IMR-90 (cell line): ENCODE measurements at regions not wholly inside any gene's neighbourhood (a gene's known extent, or its start where the extent isn't known, plus 50 kb on each side); places are given as distances from the start of the nearest gene placed in this dataset.

Experiments
- ATAC-seq: fragments of 200-7000 bp; cut with Tn5 transposase; 2 replicates; pipeline ENCODE4 v1.9.1; 2020; ENCODE audit warnings: low read depth, mild to moderate bottlenecking, moderate library complexity
- BruUV-seq: library from RNA; stranded (reverse); fragments of 400-500 nt; replicated peaks from 2 replicates; lab custom pipeline; 2021; lab: Mats Ljungman, UMichigan
- CTCF ChIA-PET: fragments of 300-600 bp; formaldehyde crosslinking; extraction: SDS; loops from one replicate; lab custom pipeline; 2021; ENCODE audit warnings: antibody characterized with exemption; lab: Yijun Ruan, JAX
- POLR2A ChIA-PET: fragments of 300-600 bp; sonication (Branson Sonifier 250); formaldehyde crosslinking; loops from one replicate; lab custom pipeline; 2022; ENCODE audit warnings: antibody characterized with exemption; ENCODE audit not compliant: unreplicated experiment; lab: Charles Lee
- DNase-seq: peaks from one replicate; pipeline ENCODE4 v3.0.0; 2013
- H2AFZ ChIP-seq: replicated peaks from 2 replicates; pipeline ENCODE3; 2013; ENCODE audit warnings: low read length, mild to moderate bottlenecking; ENCODE audit not compliant: poor library complexity
- H2AK5ac ChIP-seq: 2 replicates; pipeline ENCODE4 v1.6.1; 2013; ENCODE audit warnings: low read depth, low read length, inconsistent platforms
- H2AK9ac ChIP-seq: replicated peaks from 2 replicates; pipeline ENCODE3; 2013; ENCODE audit warnings: mild to moderate bottlenecking, low read depth, low read length, moderate library complexity; ENCODE audit not compliant: poor library complexity
- H2BK120ac ChIP-seq: 2 replicates; pipeline ENCODE4 v1.6.1; 2013; ENCODE audit warnings: low read depth, low read length, inconsistent platforms
- H2BK15ac ChIP-seq: 3 replicates; pipeline ENCODE4 v1.6.1; 2013; ENCODE audit warnings: low read depth, low read length, inconsistent platforms
- H2BK20ac ChIP-seq: 2 replicates; pipeline ENCODE4 v1.6.1; 2013; ENCODE audit warnings: low read depth, mild to moderate bottlenecking, inconsistent platforms, low read length, moderate library complexity
- H2BK5ac ChIP-seq: 2 replicates; pipeline ENCODE4 v1.6.1; 2013; ENCODE audit warnings: mild to moderate bottlenecking, low read depth, low read length, inconsistent platforms; ENCODE audit not compliant: poor library complexity, severe bottlenecking
- H3K14ac ChIP-seq: replicated peaks from 2 replicates; pipeline ENCODE4 v1.6.1; 2013; ENCODE audit warnings: low read depth, low read length, inconsistent platforms
- H3K18ac ChIP-seq: 2 replicates; pipeline ENCODE4 v1.6.1; 2013; ENCODE audit warnings: low read depth, low read length, control low read depth
- H3K23ac ChIP-seq: 2 replicates; pipeline ENCODE4 v1.6.1; 2013; ENCODE audit warnings: low read depth, low read length, inconsistent platforms
- H3K27ac ChIP-seq: 2 replicates; pipeline ENCODE4 v1.5.1; 2013; ENCODE audit warnings: mild to moderate bottlenecking, control low read depth, low read length; ENCODE audit not compliant: insufficient read depth
- H3K27me3 ChIP-seq: 2 replicates; pipeline ENCODE4 v1.6.1; 2013; ENCODE audit warnings: low read length; ENCODE audit not compliant: control insufficient read depth, insufficient read depth
- H3K36me3 ChIP-seq: 2 replicates; pipeline ENCODE4 v1.6.1; 2013; ENCODE audit warnings: low read length, mixed read lengths; ENCODE audit not compliant: control insufficient read depth, insufficient read depth
- H3K4ac ChIP-seq: 2 replicates; pipeline ENCODE4 v1.6.1; 2013; ENCODE audit warnings: low read depth, low read length, inconsistent platforms
- H3K4me1 ChIP-seq: 2 replicates; pipeline ENCODE4 v1.6.1; 2013; ENCODE audit warnings: low read length, mixed read lengths; ENCODE audit not compliant: control insufficient read depth, insufficient read depth
- H3K4me2 ChIP-seq: 2 replicates; pipeline ENCODE4 v1.6.1; 2013; ENCODE audit warnings: low read depth, mild to moderate bottlenecking, control low read depth, low read length, moderate library complexity
- H3K4me3 ChIP-seq: 2 replicates; pipeline ENCODE4 v1.5.1; 2013; ENCODE audit warnings: low read depth, mild to moderate bottlenecking, control low read depth, low read length, moderate library complexity; ENCODE audit not compliant: insufficient read depth
- H3K56ac ChIP-seq: 2 replicates; pipeline ENCODE4 v1.6.1; 2013; ENCODE audit warnings: low read length, inconsistent platforms; ENCODE audit not compliant: insufficient read depth; ENCODE audit errors: extremely low read depth
- H3K79me1 ChIP-seq, 2 experiments: 2 replicates each; pipeline ENCODE4 v1.6.1; 2013; ENCODE audit warnings: low read length in 2 of 2, inconsistent platforms in 1 of 2, low read depth in 1 of 2
- H3K9ac ChIP-seq: 2 replicates; pipeline ENCODE4 v1.6.1; 2013; ENCODE audit warnings: low read depth, low read length, control low read depth
- H3K9me1 ChIP-seq: 2 replicates; pipeline ENCODE4 v1.6.1; 2013; ENCODE audit warnings: low read length, inconsistent platforms; ENCODE audit not compliant: insufficient read depth
- H3K9me3 ChIP-seq: 2 replicates; pipeline ENCODE4 v1.6.1; 2013; ENCODE audit warnings: low read length; ENCODE audit not compliant: control insufficient read depth, insufficient read depth
- H4K20me1 ChIP-seq: 2 replicates; pipeline ENCODE4 v1.6.1; 2013; ENCODE audit warnings: low read length, inconsistent platforms; ENCODE audit not compliant: insufficient read depth
- H4K5ac ChIP-seq: 2 replicates; pipeline ENCODE4 v1.6.1; 2013; ENCODE audit warnings: mild to moderate bottlenecking, low read depth, low read length, control low read depth
- H4K8ac ChIP-seq, 2 experiments: 2 replicates each; pipeline ENCODE4 v1.6.1; 2013; ENCODE audit warnings: low read depth in 2 of 2, low read length in 2 of 2, control low read depth in 1 of 2, inconsistent platforms in 1 of 2
- H4K91ac ChIP-seq: 2 replicates; pipeline ENCODE4 v1.6.1; 2013; ENCODE audit warnings: low read depth, low read length, inconsistent platforms; ENCODE audit not compliant: insufficient read depth
- CEBPB ChIP-seq: IDR thresholded peaks from 2 replicates; pipeline ENCODE4 v1.6.1; 2012; ENCODE audit warnings: low read depth, low read length, improper control_type of control experiment
- CTCF ChIP-seq: conservative IDR thresholded peaks from 2 replicates; pipeline ENCODE4 v1.5.1; 2012; ENCODE audit warnings: mild to moderate bottlenecking, low read depth, low read length, improper control_type of control experiment
- POLR2A ChIP-seq: IDR thresholded peaks from 2 replicates; pipeline ENCODE4 v1.6.1; 2012; ENCODE audit warnings: mild to moderate bottlenecking, low read depth, low read length
- RAD21 ChIP-seq: IDR thresholded peaks from 2 replicates; pipeline ENCODE4 v1.6.1; 2012; ENCODE audit warnings: low read length, improper control_type of control experiment
- RCOR1 ChIP-seq: IDR thresholded peaks from 2 replicates; pipeline ENCODE4 v1.6.1; 2012; ENCODE audit warnings: mild to moderate bottlenecking, low read length, improper control_type of control experiment; ENCODE audit not compliant: insufficient replicate concordance
- RFX5 ChIP-seq: IDR thresholded peaks from 2 replicates; pipeline ENCODE4 v1.8.0; 2012; ENCODE audit warnings: low read depth, mild to moderate bottlenecking, low read length, moderate library complexity
- WGBS, 2 experiments: methylation state at CpG; one replicate each; pipeline versions ENCODE4 v1.1.5 to v1.1.7; 2013; ENCODE audit warnings: missing lambda C conversion rate in 2 of 2; ENCODE audit not compliant: insufficient read length in 1 of 2; ENCODE audit errors: extremely low coverage in 2 of 2; 5-methylcytosine and 5-hydroxymethylcytosine counted together
- dilution Hi-C: fragments of 300-500 bp; cut with HindIII; formaldehyde crosslinking; loops from one replicate; pipeline ENCODE4 v1.14.3; 2018; ENCODE audit warnings: low sequenced_read_pairs; ENCODE audit not compliant: unreplicated experiment
- in situ Hi-C: fragments of 300-500 bp; cut with MboI; formaldehyde crosslinking; loops from 3 replicates; pipeline ENCODE4 v1.14.3; 2019; ENCODE audit warnings: low sequenced_read_pairs, inconsistent platforms, mixed read lengths
- intact Hi-C: fragments of 100-400 bp; cut with micrococcal nuclease; formaldehyde crosslinking; loops from 2 replicates; pipeline ENCODE4 v1.10.0; 2022

GRCh38 chr3:22732641-22733040, 470.5 kb upstream of the UBE2E2 start:
- Histone ChIP-seq H2AK5ac (no peak overlapping the region), H2BK20ac (no peak overlapping the region), H2BK5ac (no peak overlapping the region), H4K20me1 (no peaks in the 10 kb centered on the region), H2BK15ac (no peak overlapping the region), H4K5ac (no peak overlapping the region), H3K9me3 (0 out of 2 replicates have a peak, but pooled peaks cover 9% of the 10 kb centered on the region), H3K18ac (no peak overlapping the region), H3K9ac (no peak overlapping the region), H3K79me1 (no peaks in the 10 kb centered on the region), H4K8ac (no peak overlapping the region), H3K14ac (no peak overlapping the region), H3K23ac (no peak overlapping the region), H3K4me3 (no peak overlapping the region), H3K9me1 (no peaks in the 10 kb centered on the region), H3K27me3 (no peaks in the 10 kb centered on the region), H2BK120ac (no peak overlapping the region), H3K56ac (no peak overlapping the region), H3K4ac (no peak overlapping the region), H3K27ac (no peak overlapping the region), H3K4me1 (no peaks in the 10 kb centered on the region), H3K4me2 (no peak overlapping the region), H2AK9ac (no peak overlapping the region), H2AFZ (no peak overlapping the region), H4K91ac (no peak overlapping the region), H3K36me3 (no peaks in the 10 kb centered on the region)
- TF ChIP-seq POLR2A (no peak), RAD21 (no peak), RFX5 (no peak), RCOR1 (no peak), CTCF (no peak), CEBPB (no peak)
- WGBS, 2 experiments: 40% methylated on average over 1 of the region's 1 CpG; no CpG with 5 or more reads in 1 of the 2 experiments
- intact Hi-C loops (no loop called here), dilution Hi-C loops (no loop called here), in situ Hi-C loops (no loop called here)
- ATAC-seq (no peak), DNase-seq (no peak)
- POLR2A ChIA-PET: no interaction called here
- CTCF ChIA-PET: no interaction called here
- no TSS peak for BruUV-seq
